Stimulated activated CD4-positive, alpha-beta T cell treated with anti-CD3 and anti-CD28 coated beads, Interleukin-1b, Interleukin-23, amount 100 ng/mL, for 24 hours (primary cell): ENCODE measurements at regions not wholly inside any gene's neighbourhood (a gene's known extent, or its start where the extent isn't known, plus 50 kb on each side); places are given as distances from the start of the nearest gene placed in this dataset.
"Not testable (repeated sequence)": the region's sequence is repeated elsewhere in the genome, so short reads cannot be mapped to it uniquely, and the experiment has no call there.

Experiments
- DNase-seq, 4 experiments: peaks; one replicate each; pipeline ENCODE4 v3.0.0-alpha.2; 2020; ENCODE audit warnings: low read depth in 4 of 4, low spot score in 1 of 4

- no peak for DNase-seq
These were observed 52.3 kb upstream of the COL5A2 start for GRCh38 chr2:189231719-189232323.

- no peak for DNase-seq
These were observed 53.3 kb upstream of the COL5A2 start for GRCh38 chr2:189232759-189233406.

GRCh38 chr2:189233527-189233926 is 54.0 kb upstream of the COL5A2 start:
- no peak for DNase-seq

- no peak for DNase-seq
These were observed 55.4 kb upstream of the COL5A2 start for GRCh38 chr2:189234991-189235390.

GRCh38 chr2:189236066-189236465 is 56.5 kb upstream of the COL5A2 start:
- no peak for DNase-seq

GRCh38 chr2:189238903-189239302 is 59.3 kb upstream of the COL5A2 start:
- DNase-seq: no peak

GRCh38 chr2:189243843-189244242 is 64.3 kb upstream of the COL5A2 start:
- not testable (repeated sequence) for DNase-seq

- no peak for DNase-seq
These were observed 67.7 kb upstream of the COL5A2 start for GRCh38 chr2:189247276-189247675.

- DNase-seq: no peak
These were observed 68.6 kb upstream of the COL5A2 start for GRCh38 chr2:189248141-189248540.

GRCh38 chr2:189249171-189249570 is 69.6 kb upstream of the COL5A2 start:
- DNase-seq: no peak

- DNase-seq: no peak
These were observed 70.3 kb upstream of the COL5A2 start for GRCh38 chr2:189249901-189250300.

- DNase-seq: no peak
These were observed 73.6 kb upstream of the COL5A2 start for GRCh38 chr2:189252991-189253675.

- no peak for DNase-seq
These were observed 74.3 kb upstream of the COL5A2 start for GRCh38 chr2:189253836-189254235.

GRCh38 chr2:189254268-189254883 is 74.8 kb upstream of the COL5A2 start:
- DNase-seq: no peak

- DNase-seq: no peak
These were observed 76.2 kb upstream of the COL5A2 start for GRCh38 chr2:189255711-189256110.

GRCh38 chr2:189258616-189259365 is 79.2 kb upstream of the COL5A2 start:
- no peak for DNase-seq

- DNase-seq: no peak
These were observed 80.8 kb upstream of the COL5A2 start for GRCh38 chr2:189260361-189260814.

GRCh38 chr2:189261431-189261841 is 81.9 kb upstream of the COL5A2 start:
- DNase-seq: no peak

GRCh38 chr2:189261916-189262315 is 82.4 kb upstream of the COL5A2 start:
- no peak for DNase-seq

- no peak for DNase-seq
These were observed 86.2 kb upstream of the COL5A2 start for GRCh38 chr2:189265696-189266320.

GRCh38 chr2:189267491-189267890 is 87.9 kb upstream of the COL5A2 start:
- no peak for DNase-seq
